ENCODE measurements at regions not wholly inside any gene's neighbourhood (a gene's known extent, or its start where the extent isn't known, plus 50 kb on each side); places are given as distances from the start of the nearest gene placed in this dataset.

GRCh38 chr11:90856790-90857189, 633.9 kb upstream of the CHORDC1 start:
- DNase-seq (ENCODE audit: low spot score) (no peak), ATAC-seq (ENCODE audit: low read depth) (no peak)
- TF ChIP-seq, protein P1, sequence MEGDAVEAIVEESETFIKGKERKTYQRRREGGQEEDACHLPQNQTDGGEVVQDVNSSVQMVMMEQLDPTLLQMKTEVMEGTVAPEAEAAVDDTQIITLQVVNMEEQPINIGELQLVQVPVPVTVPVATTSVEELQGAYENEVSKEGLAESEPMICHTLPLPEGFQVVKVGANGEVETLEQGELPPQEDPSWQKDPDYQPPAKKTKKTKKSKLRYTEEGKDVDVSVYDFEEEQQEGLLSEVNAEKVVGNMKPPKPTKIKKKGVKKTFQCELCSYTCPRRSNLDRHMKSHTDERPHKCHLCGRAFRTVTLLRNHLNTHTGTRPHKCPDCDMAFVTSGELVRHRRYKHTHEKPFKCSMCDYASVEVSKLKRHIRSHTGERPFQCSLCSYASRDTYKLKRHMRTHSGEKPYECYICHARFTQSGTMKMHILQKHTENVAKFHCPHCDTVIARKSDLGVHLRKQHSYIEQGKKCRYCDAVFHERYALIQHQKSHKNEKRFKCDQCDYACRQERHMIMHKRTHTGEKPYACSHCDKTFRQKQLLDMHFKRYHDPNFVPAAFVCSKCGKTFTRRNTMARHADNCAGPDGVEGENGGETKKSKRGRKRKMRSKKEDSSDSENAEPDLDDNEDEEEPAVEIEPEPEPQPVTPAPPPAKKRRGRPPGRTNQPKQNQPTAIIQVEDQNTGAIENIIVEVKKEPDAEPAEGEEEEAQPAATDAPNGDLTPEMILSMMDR (IDR thresholded peaks at IDR 0.05; ENCODE audit: poor library complexity, severe bottlenecking), result no peak
- H3K9me3 ChIP-seq (ENCODE audit: severe bottlenecking), result no peaks in the 10 kb centered on the region
- no peaks in the 10 kb centered on the region for H3K36me3 ChIP-seq (ENCODE audit: low read depth)
- H3K27ac ChIP-seq (ENCODE audit: poor library complexity, severe bottlenecking), result no peak overlapping the region
- H3K4me1 ChIP-seq (ENCODE audit: insufficient read depth, poor library complexity, severe bottlenecking), result no peaks in the 10 kb centered on the region
- no peaks in the 10 kb centered on the region for H3K27me3 ChIP-seq (ENCODE audit: insufficient read depth, poor library complexity, severe bottlenecking)
- no peak overlapping the region for H3K4me3 ChIP-seq (ENCODE audit: severe bottlenecking)

GRCh38 chr11:90855531-90855930, 632.7 kb upstream of the CHORDC1 start:
- no peaks in the 10 kb centered on the region for H3K9me3 ChIP-seq (ENCODE audit: severe bottlenecking)
- no peak for ATAC-seq (ENCODE audit: low read depth)
- no peaks in the 10 kb centered on the region for H3K4me1 ChIP-seq (ENCODE audit: insufficient read depth, poor library complexity, severe bottlenecking)
- H3K4me3 ChIP-seq (ENCODE audit: severe bottlenecking), result no peak overlapping the region
- no peak overlapping the region for H3K27ac ChIP-seq (ENCODE audit: poor library complexity, severe bottlenecking)
- no peak for DNase-seq (ENCODE audit: low spot score)
- no peaks in the 10 kb centered on the region for H3K36me3 ChIP-seq (ENCODE audit: low read depth)
- H3K27me3 ChIP-seq (ENCODE audit: insufficient read depth, poor library complexity, severe bottlenecking), result no peaks in the 10 kb centered on the region
- TF ChIP-seq, protein P1 (IDR thresholded peaks at IDR 0.05; ENCODE audit: poor library complexity, severe bottlenecking), result no peak

DNA sequence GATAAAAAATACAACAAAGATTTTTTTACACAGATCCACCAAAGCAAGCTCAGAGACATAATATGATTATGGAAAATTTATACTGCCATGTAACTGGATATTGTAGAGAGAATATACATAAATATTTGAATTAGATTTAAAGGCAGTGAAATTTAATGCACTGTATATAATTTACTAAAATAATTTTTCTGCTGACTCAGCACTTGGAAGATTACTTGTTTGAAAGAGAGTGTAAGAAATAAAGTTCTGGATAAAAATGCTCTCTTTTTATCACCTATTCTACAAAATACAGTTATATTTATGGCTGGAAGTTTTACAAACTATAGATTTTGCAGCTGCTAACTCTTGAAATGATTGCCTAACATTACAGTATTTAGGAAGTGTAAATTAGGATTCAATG, 628.3 kb upstream of the CHORDC1 start:
- no peaks in the 10 kb centered on the region for H3K27me3 ChIP-seq (ENCODE audit: insufficient read depth, poor library complexity, severe bottlenecking)
- H3K27ac ChIP-seq (ENCODE audit: poor library complexity, severe bottlenecking), result no peak overlapping the region
- DNase-seq (ENCODE audit: low spot score) (no peak), ATAC-seq (ENCODE audit: low read depth) (no peak)
- no peak overlapping the region for H3K4me3 ChIP-seq (ENCODE audit: severe bottlenecking)
- no peaks in the 10 kb centered on the region for H3K36me3 ChIP-seq (ENCODE audit: low read depth)
- TF ChIP-seq, protein P1 (IDR thresholded peaks at IDR 0.05; ENCODE audit: poor library complexity, severe bottlenecking), result no peak
- no peaks in the 10 kb centered on the region for H3K9me3 ChIP-seq (ENCODE audit: severe bottlenecking)
- no peaks in the 10 kb centered on the region for H3K4me1 ChIP-seq (ENCODE audit: insufficient read depth, poor library complexity, severe bottlenecking)

DNA sequence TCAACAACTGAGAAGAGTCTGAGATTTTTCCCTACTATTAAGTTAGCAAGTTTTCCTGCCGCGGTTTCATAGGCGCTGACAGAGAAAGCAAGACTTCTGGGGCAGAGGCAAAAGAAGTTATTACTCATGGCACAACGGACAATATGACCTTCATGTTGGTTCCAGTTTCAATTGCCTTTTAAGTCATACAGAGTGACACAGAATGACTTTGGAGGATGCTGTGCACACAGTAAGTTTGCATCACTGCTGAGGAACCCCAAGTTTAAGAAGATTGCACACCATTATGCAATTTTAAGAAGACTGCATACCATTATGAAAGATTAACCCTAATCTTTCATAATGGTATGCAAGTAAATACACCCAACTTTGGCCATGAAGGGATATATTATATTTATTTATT, 626.5 kb upstream of the CHORDC1 start:
- ATAC-seq (ENCODE audit: low read depth) (no peak), DNase-seq (ENCODE audit: low spot score) (no peak)
- H3K27ac ChIP-seq (ENCODE audit: poor library complexity, severe bottlenecking), result no peak overlapping the region
- no peak overlapping the region for H3K4me3 ChIP-seq (ENCODE audit: severe bottlenecking)
- H3K36me3 ChIP-seq (ENCODE audit: low read depth), result no peaks in the 10 kb centered on the region
- H3K4me1 ChIP-seq (ENCODE audit: insufficient read depth, poor library complexity, severe bottlenecking), result peaks cover 6% of the 10 kb centered on the region
- H3K9me3 ChIP-seq (ENCODE audit: severe bottlenecking), result no peaks in the 10 kb centered on the region
- TF ChIP-seq, protein P1 (IDR thresholded peaks at IDR 0.05; ENCODE audit: poor library complexity, severe bottlenecking), result no peak
- H3K27me3 ChIP-seq (ENCODE audit: insufficient read depth, poor library complexity, severe bottlenecking), result no peaks in the 10 kb centered on the region

DNA sequence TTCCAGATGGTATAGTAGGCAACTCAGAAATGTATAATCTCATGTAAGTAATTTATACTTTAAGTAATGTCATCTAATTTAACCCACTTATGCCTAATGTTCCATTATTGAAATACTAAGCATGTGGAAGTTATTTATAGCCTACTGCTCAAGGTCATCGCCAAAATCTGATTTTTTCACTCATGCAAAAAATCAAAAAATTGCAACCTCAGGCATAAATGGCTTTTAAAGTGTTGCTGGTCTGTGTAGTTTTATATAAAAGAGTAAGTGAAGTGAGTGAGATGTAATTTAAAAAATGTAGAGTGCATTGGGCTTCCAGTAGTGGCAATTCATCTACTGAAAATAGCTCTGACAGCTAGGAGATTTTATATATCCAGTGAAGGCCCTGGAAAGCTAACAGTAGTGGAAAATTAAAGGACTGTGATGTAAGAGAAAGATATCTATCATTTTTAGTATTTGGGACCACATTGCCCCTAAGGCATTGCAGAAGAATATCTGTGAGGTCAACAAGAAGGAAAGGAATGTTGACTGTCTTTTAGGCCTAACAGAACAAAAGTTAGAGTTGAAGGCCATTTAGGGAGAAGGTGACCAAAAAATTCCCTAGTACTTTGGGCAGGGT, 624.5 kb upstream of the CHORDC1 start:
- DNase-seq (ENCODE audit: low spot score) (no peak), ATAC-seq (ENCODE audit: low read depth) (no peak)
- TF ChIP-seq, protein P1 (IDR thresholded peaks at IDR 0.05; ENCODE audit: poor library complexity, severe bottlenecking), result no peak

More for the DNA sequence above, 624.5 kb upstream of the CHORDC1 start:
- no peak overlapping the region for H3K27ac ChIP-seq (ENCODE audit: poor library complexity, severe bottlenecking)
- no peak overlapping the region for H3K4me3 ChIP-seq (ENCODE audit: severe bottlenecking)
- no peaks in the 10 kb centered on the region for H3K36me3 ChIP-seq (ENCODE audit: low read depth)
- H3K4me1 ChIP-seq (ENCODE audit: insufficient read depth, poor library complexity, severe bottlenecking), result peaks cover 6% of the 10 kb centered on the region
- no peaks in the 10 kb centered on the region for H3K27me3 ChIP-seq (ENCODE audit: insufficient read depth, poor library complexity, severe bottlenecking)
- no peaks in the 10 kb centered on the region for H3K9me3 ChIP-seq (ENCODE audit: severe bottlenecking)
